Renal cortical epithelial cell (primary cell): ENCODE measurements at regions not wholly inside any gene's neighbourhood (a gene's known extent, or its start where the extent isn't known, plus 50 kb on each side); places are given as distances from the start of the nearest gene placed in this dataset.
"Not testable (repeated sequence)": the region's sequence is repeated elsewhere in the genome, so short reads cannot be mapped to it uniquely, and the experiment has no call there.

Source experiments
- DNase-seq: peaks from one replicate; pipeline ENCODE4 v3.0.0-alpha.2; 2011; ENCODE audit warnings: low read depth

GRCh38 chr22:49415151-49415951 is 412.3 kb downstream of the BRD1 start:
- DNase-seq: no peak

- DNase-seq: no peak
Measured at GRCh38 chr22:49413551-49413950, 414.1 kb downstream of the BRD1 start.

DNA sequence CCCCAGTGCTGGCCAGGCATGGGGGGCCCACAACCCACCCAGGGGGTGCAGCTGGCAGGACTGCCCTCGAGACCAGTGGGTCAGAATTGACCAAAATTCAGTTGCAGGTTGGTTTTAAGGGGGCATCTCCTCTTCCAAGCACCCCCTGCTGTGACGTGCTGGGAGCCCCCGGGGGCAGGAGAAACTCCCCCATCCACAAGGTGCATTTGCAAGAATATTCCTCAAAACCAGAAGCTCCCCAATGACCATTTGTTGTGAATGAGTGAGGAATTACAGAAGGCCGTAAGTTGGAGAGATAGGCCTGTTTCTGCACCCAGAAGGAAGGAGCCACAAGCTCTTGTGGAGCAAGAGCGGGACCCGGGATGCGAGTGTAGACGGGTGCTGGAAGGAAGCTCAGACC is 414.5 kb downstream of the BRD1 start:
- no peak for DNase-seq

DNA sequence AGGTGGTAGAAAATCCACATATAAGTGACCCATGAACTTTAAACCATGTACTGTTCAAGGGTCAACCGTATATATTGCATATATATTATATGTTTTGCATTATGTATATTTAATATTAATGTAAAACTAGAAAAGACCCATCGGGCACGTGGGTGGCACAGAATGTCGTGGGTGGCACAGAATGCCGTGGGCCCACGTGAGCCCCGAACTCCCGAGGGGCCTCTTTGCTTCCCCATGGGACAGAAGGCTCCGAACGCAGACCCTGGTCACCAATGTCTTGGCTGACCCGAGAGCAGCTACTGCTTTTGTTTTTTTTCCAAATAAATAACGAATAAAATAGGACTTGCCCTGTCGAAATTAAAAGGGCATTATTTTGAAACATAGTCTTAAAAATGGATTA is 415.4 kb downstream of the BRD1 start:
- DNase-seq: no peak

DNA sequence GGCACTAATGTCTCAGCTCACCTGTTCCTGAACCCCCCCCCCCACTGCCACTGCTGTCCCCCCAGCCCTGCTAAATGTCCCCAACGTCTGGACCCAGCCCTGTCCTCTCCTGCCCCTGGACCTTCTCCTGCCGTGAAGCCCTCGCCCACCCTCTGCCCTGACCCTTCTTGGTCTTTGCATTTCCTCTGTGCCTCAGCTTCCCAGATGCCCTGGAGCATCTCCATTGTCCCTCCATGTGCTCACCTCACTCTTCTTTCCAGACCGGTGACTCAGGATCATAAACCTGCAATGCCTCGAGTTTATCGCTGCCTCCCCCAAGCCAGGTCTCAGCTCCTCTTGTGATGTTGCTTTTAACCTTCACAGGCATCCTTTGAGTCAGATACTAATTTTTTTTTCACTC is 416.4 kb downstream of the BRD1 start:
- no peak for DNase-seq

DNA sequence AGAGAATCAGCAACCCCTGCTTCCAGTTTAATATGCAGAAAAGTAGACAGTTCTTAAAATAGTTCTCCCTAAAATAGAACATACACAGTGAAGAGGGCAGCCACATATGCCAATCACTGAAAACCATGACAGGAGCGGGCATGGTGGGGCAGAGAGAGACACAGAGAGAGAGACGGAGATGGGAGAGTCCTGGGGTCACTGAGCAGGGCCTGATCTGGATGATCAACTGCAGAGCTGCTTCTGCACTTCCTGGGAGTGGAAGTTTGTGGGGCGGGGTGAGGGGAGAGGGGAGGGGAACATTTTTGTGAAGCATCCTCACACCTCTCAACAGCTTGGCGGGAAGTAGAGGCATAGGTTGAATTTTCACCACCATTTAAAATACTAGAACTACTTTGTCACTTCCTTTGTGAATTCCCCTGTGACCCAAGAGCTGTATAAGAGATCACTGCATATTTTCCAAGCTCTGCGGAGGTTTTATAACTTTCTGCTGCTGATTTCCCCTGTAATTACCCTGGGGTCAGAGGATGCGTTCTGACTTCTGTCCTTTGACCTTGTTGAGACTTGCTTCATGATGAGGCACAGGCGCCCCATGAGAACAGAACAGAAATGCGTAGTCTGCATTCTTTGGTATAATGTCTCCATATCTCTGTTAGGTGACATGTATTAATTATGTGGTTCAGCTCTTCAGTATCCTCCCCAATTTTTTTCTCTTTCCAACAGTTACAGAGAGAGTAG is 419.4 kb downstream of the BRD1 start:
- DNase-seq: no peak

- no peak for DNase-seq
Measured at GRCh38 chr22:49406879-49407587, 420.6 kb downstream of the BRD1 start.

DNA sequence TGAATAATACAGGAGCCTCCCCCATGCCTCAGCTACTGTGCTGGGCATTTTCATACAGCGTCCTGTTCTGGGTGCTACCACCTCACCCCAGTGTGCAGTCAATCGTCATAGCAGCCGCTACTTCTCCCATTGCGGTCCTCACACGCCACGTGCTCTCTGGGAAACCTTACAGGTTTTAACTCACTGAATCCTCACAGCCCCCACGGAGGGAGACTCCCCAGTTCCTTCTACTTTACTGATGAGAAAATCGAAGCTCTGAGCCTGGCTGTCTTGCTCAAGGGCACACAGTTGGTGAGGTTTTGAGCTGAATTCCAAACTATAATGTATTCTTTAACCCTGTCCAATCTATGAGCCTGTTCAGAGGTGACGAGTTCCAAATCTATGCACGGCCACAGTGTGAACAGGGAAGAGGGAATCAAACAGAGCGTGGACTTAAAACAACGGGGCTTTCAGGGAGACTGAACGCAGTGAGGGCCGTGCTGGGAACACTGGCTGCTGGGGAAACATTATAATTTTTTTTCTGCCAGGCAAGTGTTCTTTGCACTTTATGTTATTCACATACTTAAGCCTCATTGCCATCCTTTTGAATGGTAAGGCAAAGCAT is 421.5 kb downstream of the BRD1 start:
- DNase-seq: no peak

- DNase-seq: no peak
Measured at GRCh38 chr22:49405590-49405989, 422.1 kb downstream of the BRD1 start.

- no peak for DNase-seq
Measured at GRCh38 chr22:49404576-49405241, 423.0 kb downstream of the BRD1 start.

DNA sequence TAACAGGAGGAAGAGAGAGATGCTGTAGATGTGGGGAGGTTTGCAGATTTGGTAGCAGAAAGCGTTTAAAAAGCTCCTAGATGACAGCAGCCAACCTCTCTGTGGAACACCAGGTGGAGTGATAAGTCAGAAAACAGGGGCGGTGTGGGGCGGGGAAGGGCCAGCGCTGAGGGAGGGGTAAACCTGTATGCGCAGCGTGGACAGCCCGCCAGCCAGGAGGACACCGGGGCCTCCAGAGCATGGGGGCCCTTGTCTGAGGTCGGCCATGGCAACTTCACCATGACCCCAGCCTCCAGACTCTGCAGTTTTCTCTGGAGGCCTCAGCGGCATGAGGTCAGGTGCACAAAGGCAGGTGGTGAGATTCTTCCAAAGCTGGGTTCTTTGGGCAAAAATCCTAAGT is 423.7 kb downstream of the BRD1 start:
- no peak for DNase-seq

GRCh38 chr22:49403102-49403501 is 424.6 kb downstream of the BRD1 start:
- no peak for DNase-seq

GRCh38 chr22:49402169-49402568 is 425.5 kb downstream of the BRD1 start:
- no peak for DNase-seq

- DNase-seq: no peak
Measured at GRCh38 chr22:49400941-49401598, 426.6 kb downstream of the BRD1 start.

DNA sequence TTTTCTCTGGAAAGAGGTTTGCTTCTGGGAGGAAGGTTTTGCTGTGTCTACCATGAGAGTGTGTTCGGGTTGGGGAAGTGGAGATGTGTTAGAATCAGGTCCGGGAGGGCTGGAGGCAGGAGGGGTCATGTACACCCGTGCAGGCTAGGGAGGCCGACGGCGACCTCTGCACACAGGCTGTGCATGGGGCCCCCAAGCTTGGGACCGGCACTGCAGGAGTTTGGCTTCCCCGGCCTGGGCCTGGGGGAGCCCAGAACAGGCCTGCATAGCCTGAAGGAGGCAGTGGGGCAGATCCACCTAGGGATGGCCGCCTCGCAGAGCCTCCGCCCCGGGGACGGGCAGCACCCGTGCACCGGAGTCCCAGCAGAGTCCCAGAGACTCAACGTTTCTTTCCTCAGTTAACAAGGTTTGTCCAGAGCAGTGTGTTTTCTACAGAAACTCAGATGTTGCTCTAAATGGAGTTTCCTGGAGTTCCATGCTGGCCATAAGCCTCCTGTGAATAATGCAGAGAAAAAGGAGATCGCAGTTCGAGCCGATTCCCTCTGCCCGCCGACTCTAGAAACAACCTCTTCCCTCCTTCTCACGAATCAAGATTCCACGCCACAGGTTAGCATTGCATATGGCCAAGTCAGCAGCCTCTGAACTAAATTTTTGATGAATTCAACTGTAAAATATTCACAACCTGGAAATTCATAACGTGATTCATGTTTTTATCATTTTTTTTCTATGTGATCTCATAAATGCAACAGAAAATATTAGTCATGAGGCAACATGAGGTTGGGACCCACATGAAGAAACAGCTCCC is 427.3 kb downstream of the BRD1 start:
- no peak for DNase-seq

GRCh38 chr22:49398646-49399045 is 429.0 kb downstream of the BRD1 start:
- DNase-seq: no peak

DNA sequence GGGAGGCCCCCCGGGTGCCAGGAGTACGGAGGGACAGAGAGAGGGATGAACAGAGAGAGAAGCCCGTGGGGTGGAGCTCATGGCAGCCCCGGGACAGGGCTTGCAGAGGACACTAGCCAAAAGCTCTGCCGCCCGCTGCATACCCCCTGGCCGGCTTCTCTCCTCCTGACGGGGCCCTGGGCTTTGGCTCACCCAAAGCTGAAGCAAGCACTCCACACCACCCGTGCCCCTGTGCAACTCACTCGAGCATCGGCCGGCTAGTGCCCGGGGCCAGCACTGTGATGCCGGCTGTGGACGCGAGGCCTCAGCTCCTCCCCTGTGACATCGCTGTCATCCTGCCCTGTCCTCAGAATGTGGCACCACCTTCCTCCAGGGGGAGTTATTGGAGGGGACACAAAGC is 429.6 kb downstream of the BRD1 start:
- no peak for DNase-seq

GRCh38 chr22:49396817-49397216 is 430.9 kb downstream of the BRD1 start:
- no peak for DNase-seq

GRCh38 chr22:49395617-49396016 is 432.1 kb downstream of the BRD1 start:
- DNase-seq: no peak

GRCh38 chr22:49395062-49395461 is 432.6 kb downstream of the BRD1 start:
- DNase-seq: not testable (repeated sequence)
